ENCODE measurements at regions not wholly inside any gene's neighbourhood (a gene's known extent, or its start where the extent isn't known, plus 50 kb on each side); places are given as distances from the start of the nearest gene placed in this dataset.

- H3K9me3 ChIP-seq, result no peaks in the 10 kb centered on the region
- TF ChIP-seq CTCF (IDR thresholded peaks at IDR 0.05; ENCODE audit: low read depth, low read length), result no peak
- no peaks in the 10 kb centered on the region for H3K4me1 ChIP-seq
- H3K4me3 ChIP-seq (ENCODE audit: low read depth, low read length), result no peak overlapping the region
- no peaks in the 10 kb centered on the region for H3K27me3 ChIP-seq
- H3K36me3 ChIP-seq, result no peaks in the 10 kb centered on the region
- no peak for DNase-seq
Observed at GRCh38 chrX:138914767-138915166, 203.2 kb upstream of the FGF13 start.

- H3K9me3 ChIP-seq, result no peaks in the 10 kb centered on the region
Observed at GRCh38 chrX:138908577-138908976, 197.1 kb upstream of the FGF13 start.

GRCh38 chrX:138897621-138898492 is 186.3 kb upstream of the FGF13 start:
- no peak for TF ChIP-seq CTCF (IDR thresholded peaks at IDR 0.05; ENCODE audit: low read depth, low read length)
- no peaks in the 10 kb centered on the region for H3K9me3 ChIP-seq
- no peak overlapping the region for H3K4me3 ChIP-seq (ENCODE audit: low read depth, low read length)
- no peaks in the 10 kb centered on the region for H3K27me3 ChIP-seq
- no peak for DNase-seq
- H3K4me1 ChIP-seq, result no peaks in the 10 kb centered on the region
- no peaks in the 10 kb centered on the region for H3K36me3 ChIP-seq

More at GRCh38 chrX:138908577-138908976, 197.1 kb upstream of the FGF13 start:
- Histone ChIP-seq H3K4me3 (ENCODE audit: low read depth, low read length) (no peak overlapping the region), H3K4me1 (no peaks in the 10 kb centered on the region), H3K27me3 (no peaks in the 10 kb centered on the region), H3K36me3 (no peaks in the 10 kb centered on the region)
- DNase-seq, result no peak
- no peak for TF ChIP-seq CTCF (IDR thresholded peaks at IDR 0.05; ENCODE audit: low read depth, low read length)

GRCh38 chrX:138890491-138890890 is 179.0 kb upstream of the FGF13 start:
- no peak for TF ChIP-seq CTCF (IDR thresholded peaks at IDR 0.05; ENCODE audit: low read depth, low read length)
- H3K36me3 ChIP-seq, result no peaks in the 10 kb centered on the region
- no peak overlapping the region for H3K4me3 ChIP-seq (ENCODE audit: low read depth, low read length)
- no peaks in the 10 kb centered on the region for H3K9me3 ChIP-seq
- no peaks in the 10 kb centered on the region for H3K27me3 ChIP-seq
- no peak for DNase-seq
- no peaks in the 10 kb centered on the region for H3K4me1 ChIP-seq

- TF ChIP-seq CTCF (IDR thresholded peaks at IDR 0.05; ENCODE audit: low read depth, low read length), result no peak
- Histone ChIP-seq H3K4me1 (no peaks in the 10 kb centered on the region), H3K27me3 (no peaks in the 10 kb centered on the region), H3K4me3 (ENCODE audit: low read depth, low read length) (no peak overlapping the region), H3K36me3 (no peaks in the 10 kb centered on the region), H3K9me3 (no peaks in the 10 kb centered on the region)
- DNase-seq, result no peak
Observed at GRCh38 chrX:138889149-138889548, 177.6 kb upstream of the FGF13 start.

- DNase-seq, result no peak
- Histone ChIP-seq H3K36me3 (no peaks in the 10 kb centered on the region), H3K4me3 (ENCODE audit: low read depth, low read length) (no peak overlapping the region), H3K4me1 (no peaks in the 10 kb centered on the region), H3K27me3 (no peaks in the 10 kb centered on the region), H3K9me3 (no peaks in the 10 kb centered on the region)
- TF ChIP-seq CTCF (IDR thresholded peaks at IDR 0.05; ENCODE audit: low read depth, low read length), result no peak
Observed at GRCh38 chrX:138886769-138887168, 175.3 kb upstream of the FGF13 start.

Measured in BE2C (cell line).